GM12865 (cell line): ENCODE measurements at regions not wholly inside any gene's neighbourhood (a gene's known extent, or its start where the extent isn't known, plus 50 kb on each side); places are given as distances from the start of the nearest gene placed in this dataset.
A peak's percentile ranks its signal among the peaks of the same experiment; 100 is the strongest.

Experiments
- DNase-seq: peaks from one replicate; pipeline ENCODE4 v3.0.0; 2010; ENCODE audit warnings: low read depth
- H3K4me3 ChIP-seq: 2 replicates; pipeline ENCODE4 v1.5.1; 2011; ENCODE audit warnings: mild to moderate bottlenecking, low read depth, low read length, control low read depth
- CTCF ChIP-seq: IDR thresholded peaks from 2 replicates; pipeline ENCODE4 v1.5.1; 2011; ENCODE audit warnings: low read length, control low read depth, low read depth, inconsistent platforms; ENCODE audit not compliant: insufficient read depth; ENCODE audit errors: missing control alignments

- no peak overlapping the region for H3K4me3 ChIP-seq
- no peak for DNase-seq
- TF ChIP-seq CTCF = no peak
These were observed 309.7 kb downstream of the MN1 start for GRCh38 chr22:27491888-27492287.

GRCh38 chr22:27492566-27493201 lies 308.9 kb downstream of the MN1 start:
- peak; percentile 21 for DNase-seq
- no peak for TF ChIP-seq CTCF
- H3K4me3 ChIP-seq = no peak overlapping the region

- no peak for TF ChIP-seq CTCF
- no peak overlapping the region for H3K4me3 ChIP-seq
- DNase-seq = no peak
These were observed 307.8 kb downstream of the MN1 start for GRCh38 chr22:27493796-27494195.

GRCh38 chr22:27494785-27495184 lies 306.8 kb downstream of the MN1 start:
- no peak for DNase-seq
- no peak for TF ChIP-seq CTCF
- no peak overlapping the region for H3K4me3 ChIP-seq

- TF ChIP-seq CTCF = no peak
- DNase-seq = no peak
- no peak overlapping the region for H3K4me3 ChIP-seq
These were observed 306.2 kb downstream of the MN1 start for GRCh38 chr22:27495325-27495724.

- TF ChIP-seq CTCF = no peak
- H3K4me3 ChIP-seq = no peak overlapping the region
- no peak for DNase-seq
These were observed 302.4 kb downstream of the MN1 start for GRCh38 chr22:27499121-27499520.
